ENCODE measurements at regions not wholly inside any gene's neighbourhood (a gene's known extent, or its start where the extent isn't known, plus 50 kb on each side); places are given as distances from the start of the nearest gene placed in this dataset.

DNA sequence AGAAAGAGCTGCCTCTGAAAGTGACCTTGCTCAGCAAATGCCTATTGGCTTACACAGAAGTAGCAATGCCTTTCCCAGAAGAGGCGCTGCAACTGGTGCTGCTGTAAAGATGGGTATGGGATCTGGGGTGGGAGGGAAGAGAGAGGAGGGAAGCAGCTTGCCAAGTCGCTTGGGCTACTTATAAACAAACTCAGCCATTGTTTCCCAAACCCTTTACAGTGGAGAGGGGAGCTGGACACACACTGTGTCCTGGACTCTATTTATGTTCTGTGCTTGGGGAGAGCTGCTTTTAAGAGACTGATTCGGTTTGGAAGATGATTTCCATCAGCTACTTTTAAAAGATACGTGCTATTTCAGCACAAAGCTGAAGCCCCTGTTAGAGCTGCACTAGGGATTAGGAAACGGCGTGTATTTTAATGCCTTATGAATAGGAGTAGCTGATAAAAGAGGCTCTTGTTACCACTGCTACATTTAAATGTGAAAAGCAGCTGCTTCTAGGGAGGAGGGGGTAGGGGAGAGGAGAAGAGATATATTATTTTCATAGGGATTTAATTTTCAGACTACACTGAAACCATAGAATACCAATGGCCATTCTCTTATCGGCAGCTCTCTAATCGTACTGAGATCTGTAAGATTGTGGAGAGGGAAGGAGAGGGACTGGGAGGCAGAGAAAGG, 440.6 kb downstream of the MCTP2 start:
- FAIRE-seq (no peak), DNase-seq (ENCODE audit: low spot score in 2 of 2) (peak in 1 of 2 donors; percentile 16)

DNA sequence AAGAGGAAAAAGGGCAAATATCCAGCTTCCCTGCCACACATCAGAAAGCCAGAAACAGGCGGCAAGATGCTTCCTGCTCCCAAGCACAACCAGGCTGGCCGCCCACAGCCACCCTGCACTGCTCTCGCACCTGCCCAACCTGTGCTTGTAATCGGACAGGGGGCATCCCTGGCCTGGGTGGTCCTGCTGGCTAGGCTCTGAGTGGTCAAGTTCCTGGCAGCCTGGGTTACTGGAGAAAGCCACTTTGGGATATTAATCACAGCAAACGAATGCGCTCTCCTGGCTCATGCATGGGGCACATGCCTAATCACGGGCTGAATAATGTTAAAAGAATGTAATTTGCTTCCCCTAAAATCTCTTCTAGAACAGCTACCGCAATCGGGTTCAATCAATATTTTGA, 442.4 kb downstream of the MCTP2 start:
- FAIRE-seq (no peak), DNase-seq (ENCODE audit: low spot score in 2 of 2) (no peak)

DNA sequence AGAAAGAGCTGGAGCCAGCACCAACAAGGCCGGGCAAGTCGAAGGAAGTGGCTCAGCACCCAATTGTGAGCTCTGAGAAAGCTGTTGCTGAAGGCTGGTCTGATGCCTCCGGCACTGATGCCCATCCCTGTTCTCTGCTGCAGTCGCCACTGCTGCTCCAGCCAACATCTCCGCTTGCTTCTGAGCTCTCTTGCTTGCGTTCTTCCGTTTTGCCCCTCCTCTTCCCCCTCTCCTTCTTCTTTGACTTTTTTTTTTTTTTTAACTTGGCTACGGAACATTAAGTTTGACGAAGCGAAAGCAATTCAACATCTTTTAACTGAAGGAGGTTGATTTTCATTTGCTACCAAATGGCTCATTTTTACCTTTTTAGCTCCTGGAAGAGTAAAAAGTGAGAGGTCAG, 442.9 kb downstream of the MCTP2 start:
- DNase-seq (ENCODE audit: low spot score in 2 of 2) (no peak), FAIRE-seq (no peak)

DNA sequence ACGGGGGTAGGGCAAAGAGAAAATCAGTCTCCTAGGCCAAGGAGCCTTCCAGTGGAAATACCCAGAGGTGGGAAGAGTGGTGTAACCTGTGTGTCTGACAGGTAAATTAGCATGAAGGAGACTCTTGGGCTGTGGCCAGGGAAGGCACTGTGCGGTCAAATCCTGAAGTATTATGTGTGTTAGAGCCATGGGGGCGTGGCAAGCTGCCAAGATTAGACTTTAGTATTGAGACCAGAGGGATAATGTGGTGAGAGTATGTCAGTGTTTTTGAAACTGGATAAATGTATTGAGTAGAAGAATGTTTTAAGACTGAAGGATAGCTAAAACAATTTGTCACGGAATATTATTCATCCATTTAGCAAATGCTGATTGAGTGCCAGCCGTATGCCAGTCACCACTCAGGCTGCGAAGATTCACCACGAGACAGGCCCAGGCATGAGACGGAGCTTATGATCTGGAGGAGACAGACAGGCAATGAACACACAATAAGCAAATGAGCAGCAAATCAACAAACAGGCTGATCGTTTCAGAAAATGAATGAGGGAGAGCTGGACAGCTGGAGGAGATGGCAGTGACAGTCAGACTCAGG, 445.9 kb downstream of the MCTP2 start:
- FAIRE-seq = no peak
- DNase-seq (ENCODE audit: low spot score in 2 of 2) = no peak

DNA sequence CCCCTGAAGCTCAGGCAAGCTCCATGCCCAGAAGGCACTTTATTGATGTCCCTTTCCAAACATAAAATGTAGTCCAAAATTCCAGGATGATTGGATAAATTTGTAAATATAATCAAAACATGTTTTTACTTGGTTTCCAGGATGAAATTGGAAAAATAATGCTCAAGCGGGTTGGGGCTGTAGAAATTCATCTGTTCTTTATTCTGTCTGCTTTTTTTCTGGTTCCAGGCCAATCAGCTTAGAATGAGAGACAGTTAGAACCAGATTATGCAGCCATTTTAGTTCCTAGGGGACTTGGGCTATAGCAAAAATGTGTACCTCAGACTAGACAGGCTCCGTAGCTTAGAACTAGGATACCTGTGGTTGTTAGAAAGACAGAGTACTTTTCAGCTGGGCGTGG, 450.8 kb downstream of the MCTP2 start:
- DNase-seq (ENCODE audit: low spot score in 2 of 2) (no peak), FAIRE-seq (no peak)

DNA sequence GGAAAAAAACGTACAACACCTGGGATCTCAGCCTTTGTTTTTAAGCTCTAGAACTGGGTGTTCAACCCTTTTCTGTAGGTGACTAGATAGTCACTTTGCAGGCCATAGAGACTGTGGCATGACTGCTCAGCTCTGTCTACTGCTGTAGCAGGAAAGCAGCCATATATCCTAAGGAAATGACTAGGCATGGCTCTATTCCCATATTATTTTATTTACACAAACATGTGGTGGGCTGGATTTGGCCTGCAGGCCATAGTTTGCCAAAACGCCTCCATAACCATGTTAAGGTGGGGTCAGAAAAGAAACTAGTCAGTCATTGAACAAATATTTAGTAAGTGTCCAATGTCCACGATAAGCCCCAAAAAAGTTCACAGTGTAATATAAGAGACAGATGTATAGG, 452.5 kb downstream of the MCTP2 start:
- DNase-seq (ENCODE audit: low spot score in 2 of 2) = no peak
- no peak for FAIRE-seq

DNA sequence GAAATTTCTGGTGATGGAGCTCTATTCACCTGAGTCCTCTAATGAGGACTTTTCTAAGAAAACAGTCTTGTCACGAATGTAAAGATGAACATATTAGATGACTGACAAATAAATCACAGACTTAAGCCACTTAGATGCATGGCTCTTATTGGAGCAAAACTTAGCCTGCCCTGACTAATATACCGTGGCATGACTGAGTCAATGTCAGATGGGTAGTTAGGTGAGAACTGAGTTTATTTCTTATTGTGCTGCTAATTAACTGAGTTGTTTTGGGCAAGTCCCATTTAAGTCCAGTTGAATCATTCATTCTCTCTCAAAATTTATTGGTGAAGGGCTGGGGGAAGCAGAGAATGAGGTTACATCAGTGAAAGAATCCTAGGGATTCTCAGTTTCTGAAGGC, 459.8 kb downstream of the MCTP2 start:
- no peak for DNase-seq (ENCODE audit: low spot score in 2 of 2)
- no peak for FAIRE-seq

DNA sequence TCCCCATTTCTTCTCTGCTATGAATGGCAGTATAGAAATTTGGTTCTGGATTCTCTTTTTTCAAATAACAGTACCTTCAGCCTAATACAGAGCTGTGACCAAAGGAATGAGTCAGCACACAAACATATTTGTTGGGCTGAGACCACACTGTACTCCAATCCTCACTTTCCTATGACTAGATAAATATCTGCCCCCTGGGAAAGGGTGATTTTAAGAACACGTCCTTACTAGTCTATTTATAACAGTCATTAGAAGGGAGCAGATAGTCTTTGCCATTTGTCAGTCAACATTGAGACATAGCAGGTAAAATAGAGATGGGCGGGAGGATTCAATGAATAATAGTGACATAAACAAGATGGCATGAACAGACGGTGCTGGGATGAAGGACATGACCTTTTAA, 461.3 kb downstream of the MCTP2 start:
- DNase-seq (ENCODE audit: low spot score in 2 of 2) (no peak), FAIRE-seq (no peak)

DNA sequence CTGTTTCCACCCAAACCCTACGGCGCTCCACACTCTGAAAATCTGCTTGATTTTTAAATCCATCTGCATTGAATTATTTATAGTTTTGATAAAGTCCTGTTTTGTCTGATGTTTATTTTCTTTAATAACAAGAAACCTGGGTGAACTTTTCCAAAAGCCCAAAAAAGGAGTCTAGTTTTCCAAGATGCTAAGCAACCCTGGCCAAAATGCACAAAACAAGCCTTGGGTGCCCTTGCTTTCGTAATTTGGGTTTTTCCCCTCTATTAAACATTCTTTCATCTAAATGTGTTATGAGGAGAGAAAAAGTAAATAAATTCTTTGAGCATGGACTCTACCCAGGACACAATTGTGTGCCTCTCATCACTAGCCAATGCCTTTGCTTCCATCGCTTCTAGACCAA, 468.9 kb downstream of the MCTP2 start:
- DNase-seq (ENCODE audit: low spot score in 2 of 2) (no peak), FAIRE-seq (no peak)

DNA sequence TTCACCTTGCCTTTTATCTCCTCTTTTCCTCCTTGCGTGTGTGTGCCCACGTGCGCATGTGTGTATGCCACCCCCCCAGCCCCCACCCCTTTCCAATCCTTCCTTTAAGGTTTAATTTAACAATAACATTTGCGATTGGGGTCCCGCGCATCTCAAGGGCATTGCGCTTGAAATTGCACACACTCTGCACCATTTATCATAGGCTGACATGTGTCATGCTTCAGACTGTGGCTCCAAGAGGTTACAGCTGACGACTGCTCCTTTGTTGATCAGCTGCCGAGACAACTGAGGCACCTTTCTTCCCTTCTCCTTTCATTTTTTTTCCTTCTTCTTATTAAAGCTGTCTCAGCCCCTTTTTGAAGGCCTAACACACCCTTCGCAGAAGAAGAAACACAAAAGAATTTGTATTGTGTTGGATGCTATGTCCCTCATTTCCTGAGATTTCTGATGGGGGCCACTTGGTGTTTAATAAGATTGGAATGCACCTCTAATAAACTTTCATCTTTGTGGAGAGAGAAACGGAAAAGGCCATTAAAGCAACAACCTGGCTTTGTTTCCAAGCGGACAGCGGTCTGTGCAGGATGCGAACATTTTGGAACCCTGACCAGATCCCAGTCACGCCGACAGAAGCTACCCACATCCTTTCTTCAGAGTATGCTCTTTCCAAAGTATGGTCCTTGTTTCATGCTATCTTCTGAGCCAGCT, 470.1 kb downstream of the MCTP2 start:
- no peak for FAIRE-seq
- DNase-seq (ENCODE audit: low spot score in 2 of 2) = no peak

DNA sequence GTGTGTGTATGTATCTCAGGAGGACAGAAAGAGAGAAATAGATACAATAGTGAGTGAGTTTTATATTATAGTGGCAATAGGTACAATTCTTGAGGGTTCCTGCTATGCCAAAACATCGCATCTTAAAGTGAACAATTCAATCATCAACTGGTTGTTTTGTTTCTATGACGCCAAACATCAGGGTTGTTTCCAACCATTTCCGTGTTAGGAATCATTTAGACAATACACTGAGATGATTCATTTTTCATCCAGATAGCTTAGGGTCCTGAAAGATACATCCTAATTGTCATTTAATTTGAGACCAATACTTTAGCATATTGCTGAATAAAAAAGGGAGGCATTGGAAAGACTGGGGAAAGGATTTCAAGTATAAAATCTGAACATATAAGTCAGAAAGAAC, 472.2 kb downstream of the MCTP2 start:
- DNase-seq (ENCODE audit: low spot score in 2 of 2) (no peak), FAIRE-seq (no peak)

DNA sequence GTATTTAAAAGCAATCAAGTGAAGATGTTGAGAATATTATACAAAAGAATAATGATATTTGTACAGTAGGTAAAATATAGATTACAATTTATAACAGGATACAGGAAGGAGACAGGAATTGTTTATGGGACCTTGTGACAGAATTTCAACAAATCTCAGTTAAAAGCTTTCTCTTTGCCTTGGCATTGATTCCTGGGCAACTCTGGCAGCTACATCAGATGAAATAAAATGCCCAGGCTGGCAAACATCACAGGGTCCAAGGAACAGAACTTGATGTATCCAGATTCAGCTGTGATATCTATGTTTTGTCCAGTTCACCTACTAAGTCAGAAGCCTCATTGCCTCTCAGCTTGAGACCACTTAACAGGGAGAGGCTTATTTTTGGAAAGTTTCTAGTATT, 473.1 kb downstream of the MCTP2 start:
- no peak for FAIRE-seq
- no peak for DNase-seq (ENCODE audit: low spot score in 2 of 2)

DNA sequence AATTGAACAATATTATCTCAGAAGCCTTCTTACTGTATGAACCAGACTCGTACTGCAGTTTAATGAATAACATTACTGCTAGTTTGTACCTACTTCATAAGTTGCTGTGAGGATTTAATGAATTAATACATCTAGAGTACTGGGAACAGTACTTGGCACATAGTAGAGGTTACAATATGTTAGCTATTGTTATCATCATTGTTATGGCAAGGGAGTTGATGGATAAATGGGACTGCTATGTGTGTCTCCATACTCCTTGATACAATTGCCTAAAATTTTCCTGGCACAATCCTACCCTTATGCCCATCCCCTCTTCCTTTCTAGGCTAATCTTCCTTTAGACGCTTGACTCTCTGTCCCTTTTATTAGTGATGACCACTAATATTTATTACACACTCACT, 473.6 kb downstream of the MCTP2 start:
- FAIRE-seq = no peak
- no peak for DNase-seq (ENCODE audit: low spot score in 2 of 2)

DNA sequence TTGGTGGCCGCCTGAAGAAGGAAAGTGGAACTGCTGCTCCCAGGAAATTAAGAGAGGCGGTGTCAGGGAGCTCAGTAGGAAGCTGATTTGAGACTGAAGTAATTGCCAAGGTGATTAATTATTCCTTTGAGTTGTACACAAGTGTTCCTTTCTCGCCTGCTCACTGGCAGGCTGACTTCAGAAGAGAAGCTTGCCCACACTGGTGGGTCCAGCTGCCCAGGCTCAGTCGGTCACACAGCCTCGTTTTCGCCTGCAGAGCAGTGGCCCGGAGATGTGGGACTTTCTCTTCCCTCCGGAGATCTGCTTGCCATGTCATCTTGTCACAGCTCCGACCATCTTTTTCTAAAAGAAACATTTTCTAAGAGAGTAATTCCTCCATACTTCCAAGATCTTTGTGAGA, 478.0 kb downstream of the MCTP2 start:
- DNase-seq (ENCODE audit: low spot score in 2 of 2) (no peak), FAIRE-seq (no peak)

DNA sequence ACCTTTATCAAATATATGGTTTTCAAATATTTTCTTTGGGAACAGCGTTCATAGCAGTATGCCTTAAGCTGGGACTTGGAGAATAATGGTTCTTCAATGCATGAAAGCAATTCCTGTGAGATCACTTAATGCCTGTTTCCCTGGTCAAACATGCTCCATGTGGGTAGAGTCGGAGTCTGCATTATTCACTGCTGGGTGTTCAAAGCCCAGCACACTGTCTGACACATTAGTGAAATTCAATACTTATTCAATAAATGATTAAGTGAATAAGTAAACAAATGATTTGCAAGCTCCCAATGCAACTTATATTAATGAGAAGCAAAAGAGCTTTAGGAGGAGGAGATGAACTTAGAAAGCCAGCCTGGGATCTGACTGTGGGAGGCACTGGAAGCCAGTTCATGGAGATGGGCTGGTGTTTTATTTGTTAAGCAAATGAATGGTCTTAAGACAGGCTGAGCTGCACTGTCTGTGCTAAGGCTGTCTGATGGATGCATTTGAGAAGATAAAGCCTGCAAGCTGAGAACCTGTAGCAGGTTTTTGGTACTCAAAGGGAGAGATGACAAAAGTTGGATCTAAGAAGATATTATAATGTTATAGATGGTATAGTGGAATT, 490.8 kb downstream of the MCTP2 start:
- FAIRE-seq (no peak), DNase-seq (ENCODE audit: low spot score in 2 of 2) (no peak)

DNA sequence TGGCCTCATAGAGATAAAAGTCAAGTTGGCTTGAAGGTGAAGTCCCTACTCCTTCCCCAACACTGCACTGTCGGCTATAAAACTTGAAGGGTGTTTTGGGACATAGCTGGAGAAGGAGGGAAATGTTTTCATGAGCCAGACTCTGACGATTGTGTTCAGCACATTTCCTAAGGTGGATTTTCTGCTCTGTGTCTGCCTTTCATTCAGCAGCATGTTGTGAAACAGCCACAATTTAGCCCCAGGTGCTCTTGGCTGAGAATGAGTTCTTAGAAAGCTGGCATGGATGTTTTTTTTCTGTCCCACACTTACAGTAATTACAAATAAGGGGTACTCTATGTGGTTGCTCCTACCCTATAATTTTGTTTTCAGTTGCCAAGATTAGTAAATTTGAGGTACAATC, 492.4 kb downstream of the MCTP2 start:
- no peak for FAIRE-seq

DNA sequence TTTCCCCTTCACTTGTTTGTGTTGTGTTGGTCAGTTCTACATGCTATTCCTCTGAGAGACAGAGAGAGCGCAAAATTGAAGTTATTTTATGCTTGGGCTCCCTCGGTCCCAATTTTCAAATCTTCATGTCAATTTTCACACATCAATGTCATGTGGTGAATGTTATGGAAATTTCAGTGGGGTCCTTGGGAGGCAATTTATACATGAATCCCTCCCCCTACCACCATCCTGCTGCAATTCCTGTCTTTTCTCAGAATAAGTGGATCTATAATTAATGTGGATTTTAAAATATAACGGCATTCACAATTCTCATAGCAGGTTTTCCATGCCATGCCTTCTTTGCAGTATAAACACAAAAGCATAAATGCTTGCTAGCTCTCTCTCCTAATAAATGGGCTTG, 499.9 kb downstream of the MCTP2 start:
- DNase-seq (ENCODE audit: low spot score in 2 of 2) (no peak), FAIRE-seq (no peak)

More for the DNA sequence above, 492.4 kb downstream of the MCTP2 start:
- no peak for DNase-seq (ENCODE audit: low spot score in 2 of 2)

DNA sequence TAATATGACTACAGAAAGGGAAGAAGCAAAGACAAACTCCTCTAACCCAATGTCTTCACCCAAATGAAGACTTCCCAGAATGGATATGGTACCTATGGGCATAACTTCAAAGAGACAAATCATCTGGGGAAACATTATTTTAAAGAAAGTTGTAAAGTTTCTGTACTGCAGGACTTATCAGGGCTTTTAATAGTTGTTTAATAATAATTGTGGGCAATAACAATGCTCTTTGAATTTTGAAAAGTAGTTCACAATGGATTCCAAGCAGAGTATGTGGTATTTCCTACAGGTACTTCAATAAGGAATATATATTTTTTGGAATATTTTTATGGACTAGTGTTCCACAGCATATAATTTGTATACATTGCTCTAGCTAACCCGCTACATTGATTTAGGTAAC, 503.1 kb downstream of the MCTP2 start:
- no peak for FAIRE-seq

DNA sequence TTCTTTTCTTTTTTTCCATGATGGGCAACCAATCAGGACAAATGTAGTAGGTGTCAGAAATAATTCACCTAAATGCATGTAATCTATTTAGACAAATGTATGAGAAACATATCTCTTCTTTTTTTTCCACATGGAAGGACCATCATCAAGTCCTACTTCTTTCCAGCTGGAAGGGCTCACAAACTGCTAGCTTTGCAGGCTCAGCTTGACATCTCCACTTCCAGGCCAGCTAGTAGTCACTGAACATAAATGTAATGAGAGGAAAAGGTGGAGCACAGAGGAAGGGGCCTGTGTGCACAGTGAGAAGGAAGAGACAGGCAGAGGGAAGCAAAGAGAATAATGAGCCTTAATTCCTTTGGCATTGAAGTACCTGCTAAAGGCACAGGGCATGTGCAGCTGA, 504.9 kb downstream of the MCTP2 start:
- DNase-seq (ENCODE audit: low spot score in 2 of 2) (no peak), FAIRE-seq (no peak)

More for the DNA sequence above, 503.1 kb downstream of the MCTP2 start:
- no peak for DNase-seq (ENCODE audit: low spot score in 2 of 2)

DNA sequence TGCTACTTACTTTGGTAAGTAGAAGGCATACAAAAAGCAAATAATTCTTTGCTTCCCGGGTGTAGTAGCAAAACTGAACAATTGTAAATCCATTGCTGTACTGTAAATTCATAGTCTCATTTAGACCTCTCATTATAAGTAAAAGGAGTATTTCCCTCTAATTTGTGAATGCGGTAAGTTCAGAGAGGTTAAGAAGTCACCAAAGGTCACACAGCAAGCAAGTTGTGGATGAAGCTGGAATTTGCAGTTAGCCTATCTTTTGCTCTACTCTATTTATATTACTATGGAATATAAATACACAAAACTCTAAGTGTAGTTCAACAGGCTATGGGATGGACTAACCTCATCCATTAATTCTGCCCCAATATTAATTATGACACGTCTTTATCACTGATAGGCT, 508.3 kb downstream of the MCTP2 start:
- no peak for DNase-seq (ENCODE audit: low spot score in 2 of 2)
- FAIRE-seq = no peak

DNA sequence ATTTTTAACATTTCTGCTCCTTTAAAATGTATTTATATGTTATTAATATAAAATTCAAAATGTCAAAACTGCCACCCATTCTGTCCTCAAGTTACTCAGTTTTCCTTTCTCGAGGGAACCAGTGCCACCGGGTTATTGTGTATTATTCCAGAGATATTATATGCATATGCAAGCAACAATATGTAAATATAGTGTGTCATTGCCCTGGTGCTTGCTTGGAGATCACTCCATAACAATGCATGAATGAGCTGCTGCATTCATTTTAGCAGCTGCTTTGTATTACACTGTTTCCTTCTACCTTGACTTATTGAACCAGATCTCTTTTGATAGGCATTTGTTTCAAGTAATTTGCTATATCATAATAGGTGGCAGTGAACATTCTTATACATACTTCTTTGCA, 509.1 kb downstream of the MCTP2 start:
- FAIRE-seq (no peak), DNase-seq (ENCODE audit: low spot score in 2 of 2) (no peak)

DNA sequence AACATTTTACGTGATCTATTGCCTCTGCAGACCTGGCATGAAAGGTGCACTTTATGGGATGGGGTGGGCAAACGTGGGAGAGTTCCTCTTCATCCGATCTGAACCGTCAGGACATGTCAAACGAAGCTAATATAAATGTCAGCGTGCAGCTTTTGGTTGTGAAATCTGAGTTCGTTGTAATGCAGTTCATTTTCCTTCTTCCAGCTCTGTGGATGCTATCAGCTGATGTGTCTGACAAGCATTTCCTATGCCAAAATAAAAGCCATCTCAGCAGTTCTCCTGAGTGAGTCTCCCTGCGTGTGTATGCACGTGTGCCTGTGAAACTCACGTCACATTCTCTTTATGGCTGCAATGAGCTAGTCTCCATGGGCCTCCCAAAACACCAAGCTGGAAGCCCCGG, 512.3 kb downstream of the MCTP2 start:
- FAIRE-seq = no peak

More for the DNA sequence above, 512.3 kb downstream of the MCTP2 start:
- DNase-seq (ENCODE audit: low spot score in 2 of 2) = no peak
